H1 (cell line): ENCODE measurements at regions not wholly inside any gene's neighbourhood (a gene's known extent, or its start where the extent isn't known, plus 50 kb on each side); places are given as distances from the start of the nearest gene placed in this dataset.
"Not testable (repeated sequence)": the region's sequence is repeated elsewhere in the genome, so short reads cannot be mapped to it uniquely, and the experiment has no call there.

Experiments
- CTCF ChIA-PET: fragments of 300-600 bp; sonication (Branson Sonifier 250); formaldehyde crosslinking; loops from one replicate; lab custom pipeline; 2021; ENCODE audit not compliant: partially characterized antibody; lab: Charles Lee
- POLR2A ChIA-PET: fragments of 300-600 bp; sonication (Branson Sonifier 250); formaldehyde crosslinking; loops from one replicate; lab custom pipeline; 2021; ENCODE audit warnings: inconsistent platforms; ENCODE audit not compliant: partially characterized antibody; lab: Charles Lee
- DNase-seq, 2 experiments: peaks; one replicate each; pipeline versions ENCODE4 v3.0.0 to v3.0.0-alpha.2; 2010 to 2022; ENCODE audit warnings: low spot score in 2 of 2, low read depth in 1 of 2, mixed read lengths in 1 of 2
- FAIRE-seq: peaks from 2 replicates; lab custom pipeline; 2011; peaks lifted over from hg19 to GRCh38; lab: Jason Lieb, UNC
- H2AFZ ChIP-seq: 2 replicates; pipeline ENCODE4 v1.8.1; 2012; ENCODE audit warnings: low read length, inconsistent platforms
- H2AK5ac ChIP-seq: 2 replicates; pipeline ENCODE4 v1.6.1; 2013; ENCODE audit warnings: low read depth, low read length
- H2BK120ac ChIP-seq: replicated peaks from 2 replicates; pipeline ENCODE3; 2013; ENCODE audit warnings: low read depth, low read length, inconsistent platforms
- H2BK12ac ChIP-seq: 2 replicates; pipeline ENCODE4 v1.6.1; 2013; ENCODE audit warnings: low read depth, low read length
- H2BK15ac ChIP-seq: 2 replicates; pipeline ENCODE4 v1.6.1; 2013; ENCODE audit warnings: low read length
- H2BK20ac ChIP-seq: 2 replicates; pipeline ENCODE4 v1.6.1; 2013; ENCODE audit warnings: low read length
- H2BK5ac ChIP-seq: 2 replicates; pipeline ENCODE4 v1.6.1; 2013; ENCODE audit warnings: low read depth, low read length
- H3K14ac ChIP-seq: 2 replicates; pipeline ENCODE4 v1.6.1; 2013; ENCODE audit warnings: inconsistent platforms; ENCODE audit not compliant: insufficient read length
- H3K18ac ChIP-seq: 2 replicates; pipeline ENCODE4 v1.6.1; 2013; ENCODE audit warnings: low read length; ENCODE audit errors: extremely low read depth
- H3K23ac ChIP-seq: 2 replicates; pipeline ENCODE4 v1.6.1; 2013; ENCODE audit warnings: inconsistent platforms; ENCODE audit not compliant: insufficient read length
- H3K23me2 ChIP-seq: 2 replicates; pipeline ENCODE4 v1.6.1; 2013; ENCODE audit warnings: low read depth, low read length
- H3K27ac ChIP-seq: 2 replicates; pipeline ENCODE4 v1.6.1; 2011; ENCODE audit warnings: low read depth, low read length, inconsistent platforms
- H3K27me3 ChIP-seq, 4 experiments: replicated peaks in 1 of 4; 1 replicate in 1 of 4; 2 replicates in 3 of 4; pipeline versions ENCODE4 v1.6.1 to v1.8.1; 2011 to 2013; ENCODE audit warnings: low read length in 3 of 4, mild to moderate bottlenecking in 3 of 4, inconsistent platforms in 2 of 4, mixed read lengths in 2 of 4, moderate library complexity in 1 of 4; ENCODE audit not compliant: control insufficient read depth in 3 of 4, insufficient read depth in 3 of 4; ENCODE audit errors: extremely low read depth in 1 of 4
- H3K36me3 ChIP-seq, 4 experiments: 2 replicates each; pipeline versions ENCODE4 v1.6.1 to v1.8.1; 2011 to 2013; ENCODE audit warnings: mild to moderate bottlenecking in 4 of 4, low read length in 3 of 4, moderate library complexity in 2 of 4, control low read depth in 1 of 4, inconsistent platforms in 1 of 4; ENCODE audit not compliant: insufficient read depth in 4 of 4, control insufficient read depth in 2 of 4
- H3K4ac ChIP-seq: replicated peaks from 2 replicates; pipeline ENCODE3; 2013; ENCODE audit warnings: low read length, low read depth, mixed read lengths, inconsistent platforms; ENCODE audit not compliant: insufficient read length
- H3K4me1 ChIP-seq, 4 experiments: replicated peaks in 1 of 4; 1 replicate in 1 of 4; 2 replicates in 3 of 4; pipeline versions ENCODE4 v1.6.1 to v1.8.1; 2011 to 2013; ENCODE audit warnings: low read length in 3 of 4, inconsistent platforms in 2 of 4, mixed read lengths in 1 of 4; ENCODE audit not compliant: insufficient read depth in 4 of 4, control insufficient read depth in 3 of 4
- H3K4me2 ChIP-seq, 2 experiments: 2 replicates each; pipeline versions ENCODE4 v1.6.1 to v1.8.1; 2011 to 2013; ENCODE audit warnings: low read depth in 2 of 2, low read length in 2 of 2, control low read depth in 1 of 2, inconsistent platforms in 1 of 2, mild to moderate bottlenecking in 1 of 2; ENCODE audit not compliant: insufficient read depth in 1 of 2
- H3K4me3 ChIP-seq, 4 experiments: fragments of 200-600, 300-600 bp in 1 of 4; sonication (generic), shearing (Covaris generic), sonication (Bioruptor Twin) in 1 of 4; 2 replicates each; pipeline versions ENCODE4 v1.5.1 to v1.8.1; 2011 to 2016; ENCODE audit warnings: low read length in 4 of 4, low read depth in 3 of 4, control low read depth in 2 of 4, inconsistent platforms in 2 of 4, mild to moderate bottlenecking in 2 of 4, mixed read lengths in 1 of 4, moderate library complexity in 1 of 4; ENCODE audit not compliant: insufficient read depth in 2 of 4; ENCODE audit errors: extremely low read depth in 1 of 4
- H3K56ac ChIP-seq: replicated peaks from 2 replicates; pipeline ENCODE3; 2013; ENCODE audit warnings: low read depth, mild to moderate bottlenecking, mixed read lengths, low read length, inconsistent platforms; ENCODE audit not compliant: insufficient read length
- H3K79me1 ChIP-seq: 2 replicates; pipeline ENCODE4 v1.6.1; 2013; ENCODE audit warnings: low read depth, low read length, control low read depth
- H3K79me2 ChIP-seq, 2 experiments: 2 replicates each; pipeline versions ENCODE4 v1.6.1 to v1.8.1; 2012 to 2013; ENCODE audit warnings: low read length in 2 of 2, mild to moderate bottlenecking in 2 of 2, inconsistent platforms in 1 of 2; ENCODE audit not compliant: insufficient read depth in 2 of 2, control insufficient read depth in 1 of 2
- H3K9ac ChIP-seq, 4 experiments: replicated peaks in 1 of 4; 1 replicate in 1 of 4; 2 replicates in 3 of 4; pipeline versions ENCODE4 v1.6.1 to v1.8.1; 2011 to 2013; ENCODE audit warnings: low read depth in 3 of 4, low read length in 3 of 4, control low read depth in 2 of 4, mild to moderate bottlenecking in 2 of 4, moderate library complexity in 2 of 4, inconsistent platforms in 1 of 4; ENCODE audit errors: extremely low read depth in 1 of 4
- H3K9me3 ChIP-seq, 2 experiments: 2 replicates each; pipeline versions ENCODE4 v1.6.1 to v1.8.1; 2012 to 2013; ENCODE audit warnings: mild to moderate bottlenecking in 2 of 2, moderate library complexity in 2 of 2, control low read depth in 1 of 2, inconsistent platforms in 1 of 2, low read depth in 1 of 2, low read length in 1 of 2, mixed read lengths in 1 of 2; ENCODE audit not compliant: insufficient read depth in 2 of 2
- H4K20me1 ChIP-seq, 2 experiments: replicated peaks in 1 of 2; 2 replicates each; pipeline versions ENCODE3 to v1.8.1; 2011 to 2013; ENCODE audit warnings: inconsistent platforms in 2 of 2, low read length in 2 of 2, mild to moderate bottlenecking in 1 of 2; ENCODE audit not compliant: insufficient read depth in 2 of 2, control insufficient read depth in 1 of 2
- H4K5ac ChIP-seq: 2 replicates; pipeline ENCODE4 v1.6.1; 2013; ENCODE audit warnings: low read length, low read depth, mixed read lengths, inconsistent platforms; ENCODE audit not compliant: insufficient read length
- H4K8ac ChIP-seq: 2 replicates; pipeline ENCODE4 v1.8.0; 2013; ENCODE audit warnings: mild to moderate bottlenecking, moderate library complexity, low read length, inconsistent platforms; ENCODE audit not compliant: insufficient read depth; ENCODE audit errors: extremely low read depth
- H4K91ac ChIP-seq: replicated peaks from 2 replicates; pipeline ENCODE3; 2013; ENCODE audit warnings: low read length, mixed read lengths, inconsistent platforms; ENCODE audit not compliant: insufficient read length
- WGBS, 2 experiments: shearing (Covaris generic) in 1 of 2; methylation state at CpG; one replicate each; pipeline versions ENCODE4 v1.1.6 to v1.1.7; 2013 to 2015; ENCODE audit warnings: low lambda C conversion rate in 2 of 2, mixed read lengths in 2 of 2, inconsistent platforms in 1 of 2, low coverage in 1 of 2, missing lambda C conversion rate in 1 of 2; ENCODE audit not compliant: insufficient replicate concordance in 2 of 2, insufficient coverage in 1 of 2, insufficient read length in 1 of 2; ENCODE audit errors: extremely low coverage in 1 of 2, missing lambda C conversion rate in 1 of 2; 5-methylcytosine and 5-hydroxymethylcytosine counted together

- H3K4me3 ChIP-seq, H2BK120ac ChIP-seq, DNase-seq, H3K56ac ChIP-seq, H3K27ac ChIP-seq, CTCF ChIA-PET, H4K91ac ChIP-seq, FAIRE-seq, H2BK20ac ChIP-seq, H2AFZ ChIP-seq, H3K14ac ChIP-seq, H3K23ac ChIP-seq, H2BK5ac ChIP-seq, H3K18ac ChIP-seq, H3K4me2 ChIP-seq, H2AK5ac ChIP-seq, H2BK12ac ChIP-seq, H4K8ac ChIP-seq, POLR2A ChIA-PET, H3K23me2 ChIP-seq, H3K79me1 ChIP-seq, H3K36me3 ChIP-seq, H3K4ac ChIP-seq, H3K27me3 ChIP-seq, H4K20me1 ChIP-seq, H3K9ac ChIP-seq, H3K9me3 ChIP-seq, H4K5ac ChIP-seq, H3K4me1 ChIP-seq, H2BK15ac ChIP-seq, H3K79me2 ChIP-seq: not testable (repeated sequence)
- WGBS, 2 experiments, result no CpG with 5 or more reads among the region's 43 CpGs
Observed at GRCh38 chr21:8428668-8429456, 2092.5 kb upstream of the TPTE start.

DNA sequence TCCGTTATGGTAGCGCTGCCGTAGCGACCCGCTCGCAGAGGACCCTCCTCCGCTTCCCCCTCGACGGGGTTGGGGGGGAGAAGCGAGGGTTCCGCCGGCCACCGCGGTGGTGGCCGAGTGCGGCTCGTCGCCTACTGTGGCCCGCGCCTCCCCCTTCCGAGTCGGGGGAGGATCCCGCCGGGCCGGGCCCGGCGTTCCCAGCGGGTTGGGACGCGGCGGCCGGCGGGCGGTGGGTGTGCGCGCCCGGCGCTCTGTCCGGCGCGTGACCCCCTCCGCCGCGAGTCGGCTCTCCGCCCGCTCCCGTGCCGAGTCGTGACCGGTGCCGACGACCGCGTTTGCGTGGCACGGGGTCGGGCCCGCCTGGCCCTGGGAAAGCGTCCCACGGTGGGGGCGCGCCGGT lies 2086.7 kb upstream of the TPTE start:
- H3K9me3 ChIP-seq, H4K8ac ChIP-seq, H3K36me3 ChIP-seq, H3K27me3 ChIP-seq, H4K20me1 ChIP-seq, H3K79me1 ChIP-seq, H3K23me2 ChIP-seq, H2AFZ ChIP-seq, H3K23ac ChIP-seq, DNase-seq, H4K5ac ChIP-seq, H2BK20ac ChIP-seq, H3K27ac ChIP-seq, H3K18ac ChIP-seq, H2AK5ac ChIP-seq, H2BK12ac ChIP-seq, H2BK5ac ChIP-seq, H2BK120ac ChIP-seq, POLR2A ChIA-PET, H2BK15ac ChIP-seq, H4K91ac ChIP-seq, FAIRE-seq, H3K4me3 ChIP-seq, H3K79me2 ChIP-seq, H3K4me1 ChIP-seq, H3K4ac ChIP-seq, H3K9ac ChIP-seq, CTCF ChIA-PET, H3K4me2 ChIP-seq, H3K14ac ChIP-seq, H3K56ac ChIP-seq: not testable (repeated sequence)
- no CpG with 5 or more reads among the region's 64 CpGs for WGBS, 2 experiments
